Esophagus squamous epithelium (tissue), 5 donors: ENCODE measurements at regions not wholly inside any gene's neighbourhood (a gene's known extent, or its start where the extent isn't known, plus 50 kb on each side); places are given as distances from the start of the nearest gene placed in this dataset.

Experiments
- DNase-seq: peaks from one replicate; lab custom pipeline; 2025; lab: John Stamatoyannopoulos, UW
- H3K27ac ChIP-seq, 4 donors: fragments of 200-600 bp; sonication (generic); one replicate each; pipeline ENCODE4 v1.5.1; 2016 to 2019; ENCODE audit warnings: mild to moderate bottlenecking in 1 of 4
- H3K27me3 ChIP-seq, 4 donors: fragments of 200-600 bp; sonication (generic); 1 replicate in 3 of 4; 2 replicates in 1 of 4; pipeline versions ENCODE4 v1.5.1 to v1.6.0; 2017 to 2021; ENCODE audit warnings: antibody characterized with exemption in 1 of 4
- H3K36me3 ChIP-seq, 3 donors: fragments of 200-600 bp; sonication (generic); one replicate each; pipeline ENCODE4 v1.5.1; 2016 to 2019
- H3K4me1 ChIP-seq, 3 donors: fragments of 200-600 bp; sonication (generic); one replicate each; pipeline ENCODE4 v1.5.1; 2017 to 2019
- H3K4me3 ChIP-seq, 4 donors: fragments of 200-600 bp; sonication (generic); 1 replicate in 3 of 4; 2 replicates in 1 of 4; pipeline ENCODE4 v1.5.1; 2016 to 2019; ENCODE audit warnings: mild to moderate bottlenecking in 2 of 4, moderate library complexity in 1 of 4
- H3K9me3 ChIP-seq, 3 donors: fragments of 200-600 bp; sonication (generic); one replicate each; pipeline ENCODE4 v1.5.1; 2016 to 2019
- POLR2A ChIP-seq, 4 donors: fragments of 450-650 bp; IDR thresholded peaks; one replicate each; pipeline ENCODE4 v1.6.1; 2017; ENCODE audit warnings: antibody characterized with exemption in 4 of 4, mild to moderate bottlenecking in 4 of 4, moderate library complexity in 3 of 4
- WGBS, 2 donors: methylation state at CpG; one replicate each; pipeline ENCODE4 v1.1.5; 2018; 5-methylcytosine and 5-hydroxymethylcytosine counted together
- intact Hi-C: fragments of 100-400 bp; cut with DNase I; formaldehyde crosslinking; loops from one replicate; pipeline ENCODE4 v1.15.0; 2022
- TF ChIP-seq, protein P1 (sequence below), 6 experiments: fragments of 450-650 bp in 4 of 6; fragments of 200-600 bp in 2 of 6; sonication (generic) in 2 of 6; IDR thresholded peaks; one replicate each; pipeline ENCODE4 v1.5.1; 2016 to 2019; ENCODE audit warnings: antibody characterized with exemption in 6 of 6, mild to moderate bottlenecking in 4 of 6, moderate library complexity in 4 of 6
- donor health status: DM: yes; HTN: yes; CAD: no.

DNA sequence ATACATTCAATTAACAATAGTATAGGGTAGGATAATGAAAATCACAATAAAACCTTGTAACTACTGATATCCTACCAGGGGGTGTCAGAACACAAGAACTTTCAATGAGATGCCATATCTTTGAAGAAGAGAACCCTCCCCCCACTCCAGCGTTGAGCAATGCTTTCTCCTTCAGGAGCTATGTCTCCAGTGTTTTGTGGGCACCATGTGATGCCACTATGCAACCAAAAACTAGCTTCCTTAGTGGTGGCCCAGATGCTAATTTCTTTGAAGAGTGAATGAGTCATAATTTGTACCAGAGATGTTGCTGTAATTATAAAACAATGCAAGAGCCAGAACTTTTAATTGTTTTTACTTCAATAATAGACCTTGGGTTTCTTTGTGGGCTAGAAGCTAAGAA is 76.0 kb upstream of the ADO start:
- WGBS, 2 donors, result 71 to 78% methylated on average over 1 of the region's 1 CpG
- H3K4me3 ChIP-seq, result no peak overlapping the region
- intact Hi-C loops, result no loop called here
- no peaks in the 10 kb centered on the region for H3K27me3 ChIP-seq
- no peak for DNase-seq
- H3K9me3 ChIP-seq, result no peaks in the 10 kb centered on the region
- no peaks in the 10 kb centered on the region for H3K36me3 ChIP-seq
- no peak overlapping the region for H3K27ac ChIP-seq
- H3K4me1 ChIP-seq, result no peaks in the 10 kb centered on the region
- no peak for TF ChIP-seq POLR2A (IDR thresholded peaks at IDR 0.05)
- TF ChIP-seq, protein P1, sequence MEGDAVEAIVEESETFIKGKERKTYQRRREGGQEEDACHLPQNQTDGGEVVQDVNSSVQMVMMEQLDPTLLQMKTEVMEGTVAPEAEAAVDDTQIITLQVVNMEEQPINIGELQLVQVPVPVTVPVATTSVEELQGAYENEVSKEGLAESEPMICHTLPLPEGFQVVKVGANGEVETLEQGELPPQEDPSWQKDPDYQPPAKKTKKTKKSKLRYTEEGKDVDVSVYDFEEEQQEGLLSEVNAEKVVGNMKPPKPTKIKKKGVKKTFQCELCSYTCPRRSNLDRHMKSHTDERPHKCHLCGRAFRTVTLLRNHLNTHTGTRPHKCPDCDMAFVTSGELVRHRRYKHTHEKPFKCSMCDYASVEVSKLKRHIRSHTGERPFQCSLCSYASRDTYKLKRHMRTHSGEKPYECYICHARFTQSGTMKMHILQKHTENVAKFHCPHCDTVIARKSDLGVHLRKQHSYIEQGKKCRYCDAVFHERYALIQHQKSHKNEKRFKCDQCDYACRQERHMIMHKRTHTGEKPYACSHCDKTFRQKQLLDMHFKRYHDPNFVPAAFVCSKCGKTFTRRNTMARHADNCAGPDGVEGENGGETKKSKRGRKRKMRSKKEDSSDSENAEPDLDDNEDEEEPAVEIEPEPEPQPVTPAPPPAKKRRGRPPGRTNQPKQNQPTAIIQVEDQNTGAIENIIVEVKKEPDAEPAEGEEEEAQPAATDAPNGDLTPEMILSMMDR (IDR thresholded peaks at IDR 0.05), result no peak

- no peak overlapping the region for H3K4me3 ChIP-seq
- no peaks in the 10 kb centered on the region for H3K36me3 ChIP-seq
- DNase-seq, result no peak
- no peak for TF ChIP-seq POLR2A (IDR thresholded peaks at IDR 0.05)
- no peaks in the 10 kb centered on the region for H3K27me3 ChIP-seq
- WGBS, 2 donors, result 28 to 43% methylated on average over 4 to 5 of the region's 7 CpGs
- intact Hi-C loops, result no loop called here
- H3K9me3 ChIP-seq, result no peaks in the 10 kb centered on the region
- no peak overlapping the region for H3K27ac ChIP-seq
- no peaks in the 10 kb centered on the region for H3K4me1 ChIP-seq
These were observed 71.5 kb upstream of the ADO start for GRCh38 chr10:62732841-62733653.

- Histone ChIP-seq H3K9me3 (no peaks in the 10 kb centered on the region), H3K27me3 (no peaks in the 10 kb centered on the region), H3K4me1 (no peaks in the 10 kb centered on the region), H3K4me3 (no peak overlapping the region), H3K27ac (no peak overlapping the region), H3K36me3 (no peaks in the 10 kb centered on the region)
- WGBS, 2 donors, result 68 to 76% methylated on average over 4 of the region's 4 CpGs
- TF ChIP-seq, protein P1 (IDR thresholded peaks at IDR 0.05), result no peak
- no peak for TF ChIP-seq POLR2A (IDR thresholded peaks at IDR 0.05)
- intact Hi-C loops, result no loop called here
- DNase-seq, result no peak
These were observed 70.7 kb upstream of the ADO start for GRCh38 chr10:62733654-62734293.

DNA sequence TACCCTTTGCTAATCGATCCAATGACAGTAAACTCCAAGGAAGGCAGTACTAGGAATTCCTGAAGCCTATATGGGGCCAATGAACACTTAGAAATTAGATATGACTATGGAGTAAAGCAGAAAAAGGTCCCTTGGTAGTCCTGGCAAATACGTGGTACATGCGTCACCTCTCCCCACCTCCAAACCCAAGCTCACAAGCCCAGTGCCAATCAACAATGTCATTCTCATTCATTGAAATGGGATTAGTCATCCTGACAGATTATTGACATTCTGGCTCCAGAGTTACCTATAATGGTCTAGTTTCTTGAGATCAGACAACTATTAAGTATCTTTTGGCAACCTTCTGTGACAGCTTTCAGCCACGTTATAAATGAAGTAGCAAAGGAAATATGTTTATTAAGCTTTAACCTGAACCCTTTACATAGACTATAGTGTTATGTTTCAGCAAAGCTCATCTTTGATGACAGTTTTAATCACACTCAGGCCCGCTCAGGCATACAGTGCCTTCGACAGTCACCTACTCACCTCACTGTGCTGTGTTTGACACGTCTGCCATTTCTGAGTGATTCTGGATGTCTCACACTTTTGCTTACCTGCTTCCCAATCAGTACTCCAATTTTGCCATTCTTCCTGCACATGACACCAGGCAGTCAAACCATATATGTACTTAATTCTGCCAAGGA is 69.6 kb upstream of the ADO start:
- WGBS, 2 donors, result 74 to 78% methylated on average over 7 of the region's 7 CpGs
- Histone ChIP-seq H3K4me1 (no peaks in the 10 kb centered on the region), H3K27me3 (no peaks in the 10 kb centered on the region), H3K36me3 (no peaks in the 10 kb centered on the region), H3K27ac (no peak overlapping the region), H3K4me3 (no peak overlapping the region), H3K9me3 (no peaks in the 10 kb centered on the region)
- TF ChIP-seq POLR2A (IDR thresholded peaks at IDR 0.05), result no peak
- TF ChIP-seq, protein P1 (IDR thresholded peaks at IDR 0.05), result no peak
- intact Hi-C loops, result no loop called here
- DNase-seq, result no peak

DNA sequence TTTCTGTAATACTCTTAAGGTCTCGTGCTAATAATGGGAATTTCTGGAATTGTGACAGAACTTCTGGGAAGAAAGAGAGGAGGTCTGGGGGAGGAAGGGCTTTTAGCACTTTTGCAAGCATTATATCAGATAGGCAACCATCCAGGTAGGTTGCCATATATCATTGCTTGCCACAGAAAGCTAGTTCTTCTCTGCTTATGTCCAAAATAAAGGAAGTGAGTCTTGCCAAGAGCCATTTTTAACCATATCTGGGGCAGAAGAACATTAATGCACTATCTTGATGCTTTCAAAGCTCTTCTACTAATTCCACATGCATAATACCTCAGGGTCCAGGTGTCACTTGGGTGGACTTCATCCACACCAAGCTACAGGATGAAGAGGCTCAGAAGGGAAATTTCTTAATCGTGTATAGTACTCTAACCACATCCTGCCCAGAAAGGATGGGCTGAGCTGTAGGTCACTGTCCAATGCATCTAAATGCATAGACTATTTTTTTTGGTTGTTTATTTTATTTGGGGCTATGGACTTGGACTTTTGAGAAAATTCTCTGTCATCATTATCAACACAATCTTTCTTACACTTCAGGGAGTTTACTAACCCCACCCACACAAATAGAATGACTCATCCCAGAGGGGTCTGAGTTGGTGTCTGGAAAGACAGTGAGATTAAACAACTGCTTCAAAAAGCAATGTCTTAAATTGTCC is 68.9 kb upstream of the ADO start:
- intact Hi-C loops, result no loop called here
- Histone ChIP-seq H3K27me3 (no peaks in the 10 kb centered on the region), H3K9me3 (no peaks in the 10 kb centered on the region), H3K36me3 (no peaks in the 10 kb centered on the region), H3K4me3 (no peak overlapping the region), H3K4me1 (no peaks in the 10 kb centered on the region), H3K27ac (no peak overlapping the region)
- TF ChIP-seq, protein P1 (IDR thresholded peaks at IDR 0.05), result no peak
- no peak for TF ChIP-seq POLR2A (IDR thresholded peaks at IDR 0.05)
- DNase-seq, result no peak
- WGBS, 2 donors, result 50 to 68% methylated on average over 2 of the region's 2 CpGs
